K562 (cell line): ENCODE measurements at regions not wholly inside any gene's neighbourhood (a gene's known extent, or its start where the extent isn't known, plus 50 kb on each side); places are given as distances from the start of the nearest gene placed in this dataset.

ENCODE experiments used
- ATAC-seq: fragments of 200-7000 bp; cut with Tn5 transposase; 3 replicates; pipeline ENCODE4 v1.9.1; 2020; ENCODE audit warnings: moderate library complexity
- BruUV-seq: library from RNA; stranded (reverse); fragments of 400-500 nt; replicated peaks from 2 replicates; lab custom pipeline; 2021; lab: Mats Ljungman, UMichigan
- CTCF ChIA-PET: fragments of 300-600 bp; formaldehyde crosslinking; extraction: SDS; loops from one replicate; lab custom pipeline; 2021; ENCODE audit warnings: low intra/inter-chr PET ratio; lab: Yijun Ruan, JAX
- POLR2A ChIA-PET: fragments of 300-600, 350-650 bp; sonication (Branson Sonifier 250); formaldehyde crosslinking; extraction: SDS; loops from one replicate; lab custom pipeline; 2021; ENCODE audit warnings: antibody characterized with exemption, inconsistent platforms; lab: Yijun Ruan, JAX
- DNase-seq, 4 experiments: peaks; one replicate each; pipeline versions ENCODE4 v3.0.0 to v3.0.0-alpha.2; 2011 to 2018; ENCODE audit warnings: low spot score in 3 of 4, mixed read lengths in 3 of 4; ENCODE audit errors: extremely low read depth in 1 of 4
- FAIRE-seq: peaks from 2 replicates; lab custom pipeline; 2011; peaks lifted over from hg19 to GRCh38; lab: Jason Lieb, UNC
- H2AFZ ChIP-seq: 2 replicates; pipeline ENCODE4 v1.6.0; 2011; ENCODE audit warnings: low read depth, low read length, control low read depth, inconsistent platforms
- H3K27ac ChIP-seq: fragments of 200-600 bp; 3 replicates; pipeline ENCODE4 v1.8.0; 2011; ENCODE audit warnings: low read depth, mild to moderate bottlenecking, control low read depth, inconsistent platforms, low read length, moderate library complexity, mixed read lengths; ENCODE audit errors: extremely low read depth
- H3K27me3 ChIP-seq, 2 experiments: fragments of 300-600 bp in 1 of 2; 2 replicates in 1 of 2; 3 replicates in 1 of 2; pipeline versions ENCODE4 v1.6.0 to v1.8.0; 2011; ENCODE audit warnings: inconsistent platforms in 2 of 2, low read length in 2 of 2, mild to moderate bottlenecking in 1 of 2, mixed read lengths in 1 of 2, moderate library complexity in 1 of 2; ENCODE audit not compliant: control insufficient read depth in 2 of 2, insufficient read depth in 2 of 2
- H3K36me3 ChIP-seq: fragments of 300-600 bp; 3 replicates; pipeline ENCODE4 v1.8.0; 2011; ENCODE audit warnings: mild to moderate bottlenecking, low read length, inconsistent platforms; ENCODE audit not compliant: control insufficient read depth, insufficient read depth
- H3K4me1 ChIP-seq, 2 experiments: fragments of 200-600 bp in 1 of 2; replicated peaks in 1 of 2; 2 replicates in 1 of 2; 3 replicates in 1 of 2; pipeline versions ENCODE4 v1.5.1 to v1.8.0; 2011; ENCODE audit warnings: inconsistent platforms in 2 of 2, low read length in 2 of 2, mild to moderate bottlenecking in 1 of 2, mixed read lengths in 1 of 2, moderate library complexity in 1 of 2; ENCODE audit not compliant: control insufficient read depth in 2 of 2, insufficient read depth in 2 of 2
- H3K4me2 ChIP-seq: 2 replicates; pipeline ENCODE4 v1.6.1; 2011; ENCODE audit warnings: low read length, control low read depth, inconsistent platforms, mixed read lengths; ENCODE audit not compliant: insufficient read depth
- H3K4me3 ChIP-seq: fragments of 200-600 bp; sonication (generic), shearing (Covaris generic); 2 replicates; pipeline ENCODE4 v1.5.1; 2016; ENCODE audit warnings: control low read depth, inconsistent platforms
- H3K79me2 ChIP-seq: fragments of 200-600 bp; 3 replicates; pipeline ENCODE4 v1.8.0; 2011; ENCODE audit warnings: low read length, inconsistent platforms; ENCODE audit not compliant: control insufficient read depth, insufficient read depth
- H3K9ac ChIP-seq, 2 experiments: 2 replicates each; pipeline versions ENCODE4 v1.6.0 to v1.6.1; 2011; ENCODE audit warnings: low read depth in 2 of 2, low read length in 2 of 2, control low read depth in 1 of 2, inconsistent platforms in 1 of 2, mild to moderate bottlenecking in 1 of 2, mixed read lengths in 1 of 2; ENCODE audit not compliant: insufficient read depth in 1 of 2
- H3K9me1 ChIP-seq: one replicate; pipeline ENCODE4 v1.6.0; 2011; ENCODE audit warnings: inconsistent platforms, mild to moderate bottlenecking, low read length, moderate library complexity; ENCODE audit not compliant: control insufficient read depth, insufficient read depth
- H3K9me3 ChIP-seq: replicated peaks from 2 replicates; pipeline ENCODE4 v1.5.1; 2011; ENCODE audit warnings: low read depth, low read length, inconsistent platforms; ENCODE audit not compliant: control insufficient read depth, insufficient read depth
- H4K20me1 ChIP-seq: replicated peaks from 2 replicates; pipeline ENCODE4 v1.6.1; 2011; ENCODE audit warnings: low read length, inconsistent platforms, mixed read lengths; ENCODE audit not compliant: control insufficient read depth, insufficient read depth
- ARHGAP35 ChIP-seq: fragments of 450-650 bp; IDR thresholded peaks from 2 replicates; pipeline ENCODE4 v1.6.1; 2018; ENCODE audit not compliant: partially characterized antibody
- FIP1L1 ChIP-seq: fragments of 200-400 bp; formaldehyde crosslinking; IDR thresholded peaks from 2 replicates; pipeline ENCODE4 v1.6.1; 2018; ENCODE audit warnings: mild to moderate bottlenecking, low read depth, low read length; ENCODE audit not compliant: poor library complexity, severe bottlenecking
- GATAD2B ChIP-seq: fragments of 450-650 bp; IDR thresholded peaks from 2 replicates; pipeline ENCODE4 v1.6.1; 2017; ENCODE audit warnings: mild to moderate bottlenecking, borderline replicate concordance
- HNRNPLL ChIP-seq: fragments of 200-400 bp; formaldehyde crosslinking; IDR thresholded peaks from 2 replicates; pipeline ENCODE4 v1.6.1; 2017; ENCODE audit warnings: low read length, low read depth, mild to moderate bottlenecking; ENCODE audit not compliant: poor library complexity, severe bottlenecking
- L3MBTL2 ChIP-seq: fragments of 450-650 bp; IDR thresholded peaks from 2 replicates; pipeline ENCODE4 v1.6.1; 2016; ENCODE audit warnings: mild to moderate bottlenecking, moderate library complexity
- MTA2 ChIP-seq: fragments of 450-650 bp; IDR thresholded peaks from 2 replicates; pipeline ENCODE4 v1.6.1; 2016; ENCODE audit warnings: low read depth
- MTF1 ChIP-seq: fragments of 250-450 bp; sonication (Bioruptor Pico); IDR thresholded peaks from 2 replicates; pipeline ENCODE4 v1.9.0; 2021; ENCODE audit warnings: moderate library complexity, mild to moderate bottlenecking, inconsistent platforms, borderline replicate concordance
- MYBL2 ChIP-seq, 2 experiments: fragments of 450-650 bp in 1 of 2; sonication (generic) in 1 of 2; formaldehyde crosslinking in 1 of 2; IDR thresholded peaks; 2 replicates each; pipeline versions ENCODE4 v1.6.1 to v1.8.1; 2017 to 2022; ENCODE audit warnings: borderline replicate concordance in 1 of 2, inconsistent platforms in 1 of 2, low read depth in 1 of 2, mild to moderate bottlenecking in 1 of 2, missing genetic modification reagents in 1 of 2, moderate library complexity in 1 of 2
- NRF1 ChIP-seq, 2 experiments: fragments of 450-650 bp; IDR thresholded peaks in 1 of 2; conservative IDR thresholded peaks in 1 of 2; 2 replicates each; pipeline ENCODE4 v1.6.1; 2014; ENCODE audit warnings: mild to moderate bottlenecking in 2 of 2
- PHF8 ChIP-seq: fragments of 200-600 bp; sonication (generic); IDR thresholded peaks from 2 replicates; pipeline ENCODE4 v1.6.1; 2012; ENCODE audit warnings: mixed run types, mild to moderate bottlenecking, inconsistent platforms, low read length, moderate library complexity, borderline replicate concordance
- PML ChIP-seq: IDR thresholded peaks from 2 replicates; pipeline ENCODE4 v1.6.1; 2012; ENCODE audit warnings: low read length, inconsistent platforms
- RBM25 ChIP-seq: fragments of 200-400 bp; formaldehyde crosslinking; IDR thresholded peaks from 2 replicates; pipeline ENCODE4 v1.6.1; 2018; ENCODE audit warnings: low read length, low read depth, moderate library complexity; ENCODE audit not compliant: severe bottlenecking
- SAFB ChIP-seq: fragments of 200-400 bp; formaldehyde crosslinking; IDR thresholded peaks from 2 replicates; pipeline ENCODE4 v1.6.1; 2017; ENCODE audit warnings: low read depth, low read length, borderline replicate concordance
- SAFB2 ChIP-seq: fragments of 200-400 bp; formaldehyde crosslinking; IDR thresholded peaks from 2 replicates; pipeline ENCODE4 v1.6.1; 2018; ENCODE audit warnings: borderline replicate concordance, low read length, low read depth, moderate library complexity; ENCODE audit not compliant: severe bottlenecking
- TEAD1 ChIP-seq, 2 experiments: fragments of 450-650 bp in 1 of 2; sonication (generic) in 1 of 2; formaldehyde crosslinking; IDR thresholded peaks; 2 replicates each; pipeline versions ENCODE4 v1.4.0 to v1.8.0; 2020 to 2022; ENCODE audit warnings: mild to moderate bottlenecking in 2 of 2, missing genetic modification reagents in 1 of 2
- XRCC4 ChIP-seq: IDR thresholded peaks from one replicate; pipeline ENCODE4 v1.6.1; 2011; ENCODE audit not compliant: insufficient read depth, insufficient read length; ENCODE audit errors: extremely low read depth
- ZNF140 ChIP-seq: fragments of 250-450 bp; sonication (Bioruptor Pico); IDR thresholded peaks from 2 replicates; pipeline ENCODE4 v1.8.0; 2021; ENCODE audit warnings: moderate library complexity, mild to moderate bottlenecking, inconsistent platforms
- ZNF23 ChIP-seq: fragments of 250-450 bp; sonication (Bioruptor Pico); IDR thresholded peaks from 2 replicates; pipeline ENCODE4 v1.4.0; 2020; ENCODE audit warnings: mild to moderate bottlenecking
- WGBS: fragments of 100-300 bp; shearing (Covaris generic); methylation state at CpG from one replicate; pipeline ENCODE4 v1.1.6; 2016; ENCODE audit warnings: low coverage, mixed read lengths; ENCODE audit not compliant: insufficient coverage; ENCODE audit errors: missing lambda C conversion rate; 5-methylcytosine and 5-hydroxymethylcytosine counted together
- in situ Hi-C: fragments of 300-500 bp; cut with MboI; formaldehyde crosslinking; loops from 4 replicates; pipeline ENCODE4 v1.15.0; 2018; ENCODE audit warnings: inconsistent platforms, mixed read lengths
- intact Hi-C: fragments of 100-400 bp; cut with micrococcal nuclease; formaldehyde crosslinking; loops from 2 replicates; pipeline ENCODE4 v1.14.2; 2022
- TF ChIP-seq, protein P1 (sequence below): sonication (generic); formaldehyde crosslinking; IDR thresholded peaks from 2 replicates; pipeline ENCODE4 v1.8.0; 2023; ENCODE audit warnings: mild to moderate bottlenecking, missing genetic modification reagents
- TF ChIP-seq, protein P2 (sequence below), 2 experiments: fragments of 250-450 bp in 1 of 2; fragments of 450-650 bp in 1 of 2; sonication (Bioruptor Pico) in 1 of 2; IDR thresholded peaks; 2 replicates each; pipeline versions ENCODE4 v1.6.1 to v1.8.0; 2016 to 2021; ENCODE audit warnings: mild to moderate bottlenecking in 2 of 2, moderate library complexity in 2 of 2, missing compliant biosample characterization in 1 of 2, missing genetic modification characterization in 1 of 2
- TF ChIP-seq, protein P3 (sequence below): sonication (generic); formaldehyde crosslinking; IDR thresholded peaks from 2 replicates; pipeline ENCODE4 v1.8.0; 2022; ENCODE audit warnings: missing genetic modification reagents, mild to moderate bottlenecking, borderline replicate concordance

DNA sequence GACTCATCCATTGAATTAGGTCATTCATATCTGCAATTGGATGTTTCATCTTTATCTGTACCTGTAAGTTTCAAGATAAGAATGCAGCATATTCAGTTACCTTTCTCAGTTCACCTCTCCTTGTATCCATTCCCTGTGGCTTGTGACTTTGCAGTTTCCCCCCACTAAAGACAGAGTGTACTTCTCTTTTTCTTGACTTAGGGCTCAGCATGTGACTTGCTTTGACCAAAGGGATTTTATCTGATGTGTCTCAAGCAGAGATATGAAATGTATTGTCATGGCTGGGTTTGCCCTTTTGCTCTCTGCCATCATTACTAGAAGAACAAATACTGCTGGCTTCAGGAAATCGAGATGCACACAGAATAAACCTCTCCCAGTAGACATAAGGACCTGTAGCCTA, 754.8 kb downstream of the ADGRL2 start (continued):
- no peak for TF ChIP-seq SAFB2
- TF ChIP-seq SAFB, result no peak
- no peak for TF ChIP-seq PHF8
- no peak for TF ChIP-seq MTF1 (CRISPR knock-in tag)
- TF ChIP-seq, protein P1, sequence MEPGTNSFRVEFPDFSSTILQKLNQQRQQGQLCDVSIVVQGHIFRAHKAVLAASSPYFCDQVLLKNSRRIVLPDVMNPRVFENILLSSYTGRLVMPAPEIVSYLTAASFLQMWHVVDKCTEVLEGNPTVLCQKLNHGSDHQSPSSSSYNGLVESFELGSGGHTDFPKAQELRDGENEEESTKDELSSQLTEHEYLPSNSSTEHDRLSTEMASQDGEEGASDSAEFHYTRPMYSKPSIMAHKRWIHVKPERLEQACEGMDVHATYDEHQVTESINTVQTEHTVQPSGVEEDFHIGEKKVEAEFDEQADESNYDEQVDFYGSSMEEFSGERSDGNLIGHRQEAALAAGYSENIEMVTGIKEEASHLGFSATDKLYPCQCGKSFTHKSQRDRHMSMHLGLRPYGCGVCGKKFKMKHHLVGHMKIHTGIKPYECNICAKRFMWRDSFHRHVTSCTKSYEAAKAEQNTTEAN (CRISPR knock-in tag), result no peak
- TF ChIP-seq ZNF23 (CRISPR knock-in tag), result no peak
- TF ChIP-seq ARHGAP35, result no peak
- no peak for TF ChIP-seq FIP1L1
- no peak for TF ChIP-seq L3MBTL2
- TF ChIP-seq RBM25, result no peak
- TF ChIP-seq, all 486 proteins: peak for 0

DNA sequence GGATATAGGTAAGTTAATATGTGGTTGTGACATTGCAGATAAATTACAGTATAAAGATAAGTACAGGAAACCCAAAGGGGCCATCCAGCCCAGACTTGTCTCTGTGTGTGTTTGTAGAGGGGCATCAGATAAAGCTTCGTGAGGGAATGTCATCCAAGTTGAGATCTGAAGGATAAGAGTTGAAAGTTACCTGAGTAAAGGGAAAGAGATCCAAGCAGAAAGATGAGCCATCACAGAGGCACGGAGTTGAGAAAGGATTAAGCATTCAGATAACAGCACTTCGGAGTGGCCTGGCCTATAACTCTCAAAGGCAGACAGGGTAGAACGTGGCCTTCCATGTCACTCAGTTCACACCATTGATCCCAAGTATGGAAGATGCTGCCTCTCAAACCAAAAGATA, 749.1 kb downstream of the ADGRL2 start:
- 2% methylated on average over 4 of the region's 4 CpGs for WGBS
- FAIRE-seq, result no peak
- TF ChIP-seq MYBL2 (IDR thresholded peaks at IDR 0.05; ENCODE audit: low read depth), result no peak
- TF ChIP-seq MYBL2 (CRISPR knock-in tag; IDR thresholded peaks at IDR 0.05; ENCODE audit: borderline replicate concordance), result no peak
- TF ChIP-seq, protein P2, sequence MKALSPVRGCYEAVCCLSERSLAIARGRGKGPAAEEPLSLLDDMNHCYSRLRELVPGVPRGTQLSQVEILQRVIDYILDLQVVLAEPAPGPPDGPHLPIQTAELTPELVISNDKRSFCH (CRISPR knock-in tag; IDR thresholded peaks at IDR 0.05), result no peak
- TF ChIP-seq, protein P2 (tag; IDR thresholded peaks at IDR 0.05), result no peak
- TF ChIP-seq GATAD2B, result no peak
- no peak for TF ChIP-seq MTA2
- TF ChIP-seq HNRNPLL, result no peak
- no peak for TF ChIP-seq ZNF140 (CRISPR knock-in tag)
- TF ChIP-seq PML, result no peak
- no peak for TF ChIP-seq TEAD1 (CRISPR knock-in tag; IDR thresholded peaks at IDR 0.05)
- no peak for TF ChIP-seq NRF1 (conservative IDR thresholded peaks at IDR 0.05 in 1 of 2, IDR thresholded peaks at IDR 0.05 in 1 of 2)
- TF ChIP-seq, protein P3, sequence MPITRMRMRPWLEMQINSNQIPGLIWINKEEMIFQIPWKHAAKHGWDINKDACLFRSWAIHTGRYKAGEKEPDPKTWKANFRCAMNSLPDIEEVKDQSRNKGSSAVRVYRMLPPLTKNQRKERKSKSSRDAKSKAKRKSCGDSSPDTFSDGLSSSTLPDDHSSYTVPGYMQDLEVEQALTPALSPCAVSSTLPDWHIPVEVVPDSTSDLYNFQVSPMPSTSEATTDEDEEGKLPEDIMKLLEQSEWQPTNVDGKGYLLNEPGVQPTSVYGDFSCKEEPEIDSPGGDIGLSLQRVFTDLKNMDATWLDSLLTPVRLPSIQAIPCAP (CRISPR knock-in tag), result no peak
- no peak for TF ChIP-seq XRCC4

More for the DNA sequence above, 749.1 kb downstream of the ADGRL2 start:
- in situ Hi-C loops (no loop called here), intact Hi-C loops (no loop called here)
- H3K4me1 ChIP-seq, result no peaks in the 10 kb centered on the region
- no peaks in the 10 kb centered on the region for H3K27me3 ChIP-seq
- no peaks in the 10 kb centered on the region for H3K79me2 ChIP-seq
- H3K27ac ChIP-seq, result no peak overlapping the region
- CTCF ChIA-PET, result no interaction called here
- no peaks in the 10 kb centered on the region for H4K20me1 ChIP-seq
- no peak overlapping the region for H3K4me3 ChIP-seq
- H3K4me2 ChIP-seq, result no peak overlapping the region
- no peak overlapping the region for H3K9ac ChIP-seq
- ATAC-seq (no peak), DNase-seq (no peak)
- no peak overlapping the region for H2AFZ ChIP-seq
- no TSS peak for BruUV-seq
- no peaks in the 10 kb centered on the region for H3K36me3 ChIP-seq
- no peaks in the 10 kb centered on the region for H3K9me3 ChIP-seq
- POLR2A ChIA-PET, result no interaction called here
- no peaks in the 10 kb centered on the region for H3K9me1 ChIP-seq
